ENCODE measurements at regions not wholly inside any gene's neighbourhood (a gene's known extent, or its start where the extent isn't known, plus 50 kb on each side); places are given as distances from the start of the nearest gene placed in this dataset.

DNA sequence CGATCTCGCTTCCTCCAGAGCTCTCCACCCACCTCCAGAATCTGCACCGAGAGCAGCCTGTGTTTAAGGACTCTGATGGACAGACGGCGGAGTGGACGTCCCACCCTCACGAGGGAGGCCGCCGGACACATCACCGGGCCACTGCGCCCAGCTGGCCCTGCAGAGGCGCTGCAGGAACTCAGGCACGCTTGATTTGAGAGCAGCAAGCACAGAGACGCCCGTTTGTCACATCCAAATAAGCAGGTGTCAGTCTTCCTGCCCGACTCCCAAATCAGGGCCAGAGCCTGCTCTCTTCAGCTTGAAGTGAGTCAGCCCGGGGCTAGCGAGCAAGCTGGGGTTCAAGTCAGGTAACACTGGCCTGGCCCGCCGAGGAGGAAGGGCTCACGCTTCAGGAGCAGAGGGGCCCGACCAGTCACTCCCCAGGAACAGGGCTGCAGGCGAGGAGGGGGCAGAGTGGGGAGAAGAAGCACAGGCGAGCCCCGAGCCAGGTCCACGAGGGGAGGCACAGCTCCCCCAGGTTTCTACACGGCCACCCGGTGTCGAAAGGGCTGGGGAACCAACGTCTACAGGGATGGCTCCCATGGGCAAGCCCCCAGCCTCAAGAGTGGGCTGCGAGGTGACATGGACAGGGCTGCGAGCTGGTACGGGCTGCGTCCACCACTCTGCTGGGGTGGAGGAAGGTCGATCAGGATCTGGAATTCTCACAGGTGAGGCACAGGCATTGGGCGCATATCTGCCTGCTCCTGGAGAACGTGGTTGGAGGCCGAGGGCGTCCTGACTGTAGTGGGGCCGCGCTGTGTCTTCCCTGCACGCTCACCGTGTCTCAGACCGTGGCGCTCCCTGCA is 52.5 kb upstream of the CTDP1 start:
- FAIRE-seq (no peak), DNase-seq (ENCODE audit: low spot score) (no peak)

DNA sequence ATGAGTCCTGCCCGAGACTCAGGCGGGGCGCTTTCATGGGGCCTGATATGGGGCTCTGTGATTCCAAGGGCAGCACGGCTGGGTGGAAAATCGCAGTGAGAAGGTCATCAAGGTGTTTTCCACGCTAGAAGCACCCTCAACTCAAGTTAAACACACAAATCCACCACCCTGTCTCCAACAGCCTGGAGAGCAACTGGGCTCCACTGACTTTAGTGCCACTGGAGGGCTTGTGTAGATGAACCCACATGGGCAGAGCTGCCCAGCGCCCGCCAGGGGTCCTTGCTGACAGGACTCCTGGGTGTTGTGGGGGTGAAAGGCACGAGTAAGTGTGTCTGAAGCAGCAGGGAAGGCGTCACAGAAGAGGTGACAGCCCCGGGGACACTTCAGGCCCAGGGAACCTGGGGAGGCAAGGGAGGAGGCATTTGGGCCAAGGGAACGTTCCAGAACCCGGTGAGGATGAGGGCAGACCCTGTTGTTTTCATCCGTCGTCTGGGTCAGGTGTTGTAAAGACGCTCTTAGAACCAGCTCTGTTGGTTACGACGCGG is 51.8 kb upstream of the CTDP1 start:
- no peak for DNase-seq (ENCODE audit: low spot score)
- no peak for FAIRE-seq

DNA sequence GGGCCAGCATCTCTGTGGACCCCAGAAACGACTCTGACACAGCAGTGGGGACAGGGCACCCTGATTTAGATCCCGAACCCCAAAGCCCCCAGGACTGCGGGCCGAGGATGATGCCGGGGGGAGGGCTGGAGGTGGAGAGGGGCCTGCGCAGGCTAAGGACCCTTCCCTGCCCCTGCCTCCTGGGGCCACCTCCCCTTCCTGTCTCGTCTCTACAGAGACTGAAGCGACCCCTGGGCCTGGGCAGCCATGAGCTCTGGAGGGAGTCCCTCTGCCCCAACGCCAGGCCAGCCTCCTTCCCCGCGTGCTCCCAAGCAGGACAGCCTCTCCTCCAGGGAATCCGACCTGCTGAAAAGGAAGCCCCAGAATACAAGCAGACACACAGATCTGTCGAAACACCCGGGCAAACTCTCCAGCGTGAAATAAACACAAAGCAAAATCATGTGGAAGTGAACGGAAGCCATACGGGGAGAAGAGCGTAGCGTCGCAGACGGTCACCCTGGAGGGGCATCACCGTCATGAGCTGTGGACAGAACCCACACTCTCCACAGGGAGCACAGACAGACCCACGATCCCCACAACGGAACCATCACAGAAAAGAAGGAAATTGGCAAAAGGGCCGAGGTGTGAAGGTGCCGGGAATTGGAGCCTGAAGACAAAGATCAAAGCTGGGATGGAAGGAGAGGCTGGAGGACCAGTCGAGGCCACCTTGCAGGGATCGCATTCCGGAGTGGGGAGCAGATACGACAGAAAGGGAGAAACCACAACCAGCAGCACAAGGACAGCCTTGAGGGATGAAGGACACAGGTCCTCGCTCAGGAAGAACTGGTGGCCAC is 51.0 kb upstream of the CTDP1 start:
- DNase-seq (ENCODE audit: low spot score) (no peak), FAIRE-seq (no peak)

- DNase-seq (ENCODE audit: low spot score) (no peak), FAIRE-seq (no peak)
Measured at GRCh38 chr18:79629249-79629558, 50.4 kb upstream of the CTDP1 start.

- no peak for DNase-seq (ENCODE audit: low spot score)
- FAIRE-seq, result no peak
Measured at GRCh38 chr18:79629606-79630005, 50.0 kb upstream of the CTDP1 start.
